IMR-90 (cell line): ENCODE measurements at regions not wholly inside any gene's neighbourhood (a gene's known extent, or its start where the extent isn't known, plus 50 kb on each side); places are given as distances from the start of the nearest gene placed in this dataset.

Source experiments
- ATAC-seq: fragments of 200-7000 bp; cut with Tn5 transposase; 2 replicates; pipeline ENCODE4 v1.9.1; 2020; ENCODE audit warnings: low read depth, mild to moderate bottlenecking, moderate library complexity
- BruUV-seq: library from RNA; stranded (reverse); fragments of 400-500 nt; replicated peaks from 2 replicates; lab custom pipeline; 2021; lab: Mats Ljungman, UMichigan
- CTCF ChIA-PET: fragments of 300-600 bp; formaldehyde crosslinking; extraction: SDS; loops from one replicate; lab custom pipeline; 2021; ENCODE audit warnings: antibody characterized with exemption; lab: Yijun Ruan, JAX
- POLR2A ChIA-PET: fragments of 300-600 bp; sonication (Branson Sonifier 250); formaldehyde crosslinking; loops from one replicate; lab custom pipeline; 2022; ENCODE audit warnings: antibody characterized with exemption; ENCODE audit not compliant: unreplicated experiment; lab: Charles Lee
- DNase-seq: peaks from one replicate; pipeline ENCODE4 v3.0.0; 2013
- H2AFZ ChIP-seq: replicated peaks from 2 replicates; pipeline ENCODE3; 2013; ENCODE audit warnings: low read length, mild to moderate bottlenecking; ENCODE audit not compliant: poor library complexity
- H2AK5ac ChIP-seq: 2 replicates; pipeline ENCODE4 v1.6.1; 2013; ENCODE audit warnings: low read depth, low read length, inconsistent platforms
- H2AK9ac ChIP-seq: replicated peaks from 2 replicates; pipeline ENCODE3; 2013; ENCODE audit warnings: mild to moderate bottlenecking, low read depth, low read length, moderate library complexity; ENCODE audit not compliant: poor library complexity
- H2BK120ac ChIP-seq: 2 replicates; pipeline ENCODE4 v1.6.1; 2013; ENCODE audit warnings: low read depth, low read length, inconsistent platforms
- H2BK15ac ChIP-seq: 3 replicates; pipeline ENCODE4 v1.6.1; 2013; ENCODE audit warnings: low read depth, low read length, inconsistent platforms
- H2BK20ac ChIP-seq: 2 replicates; pipeline ENCODE4 v1.6.1; 2013; ENCODE audit warnings: low read depth, mild to moderate bottlenecking, inconsistent platforms, low read length, moderate library complexity
- H2BK5ac ChIP-seq: 2 replicates; pipeline ENCODE4 v1.6.1; 2013; ENCODE audit warnings: mild to moderate bottlenecking, low read depth, low read length, inconsistent platforms; ENCODE audit not compliant: poor library complexity, severe bottlenecking
- H3K14ac ChIP-seq: replicated peaks from 2 replicates; pipeline ENCODE4 v1.6.1; 2013; ENCODE audit warnings: low read depth, low read length, inconsistent platforms
- H3K18ac ChIP-seq: 2 replicates; pipeline ENCODE4 v1.6.1; 2013; ENCODE audit warnings: low read depth, low read length, control low read depth
- H3K23ac ChIP-seq: 2 replicates; pipeline ENCODE4 v1.6.1; 2013; ENCODE audit warnings: low read depth, low read length, inconsistent platforms
- H3K27ac ChIP-seq: 2 replicates; pipeline ENCODE4 v1.5.1; 2013; ENCODE audit warnings: mild to moderate bottlenecking, control low read depth, low read length; ENCODE audit not compliant: insufficient read depth
- H3K27me3 ChIP-seq: 2 replicates; pipeline ENCODE4 v1.6.1; 2013; ENCODE audit warnings: low read length; ENCODE audit not compliant: control insufficient read depth, insufficient read depth
- H3K36me3 ChIP-seq: 2 replicates; pipeline ENCODE4 v1.6.1; 2013; ENCODE audit warnings: low read length, mixed read lengths; ENCODE audit not compliant: control insufficient read depth, insufficient read depth
- H3K4ac ChIP-seq: 2 replicates; pipeline ENCODE4 v1.6.1; 2013; ENCODE audit warnings: low read depth, low read length, inconsistent platforms
- H3K4me1 ChIP-seq: 2 replicates; pipeline ENCODE4 v1.6.1; 2013; ENCODE audit warnings: low read length, mixed read lengths; ENCODE audit not compliant: control insufficient read depth, insufficient read depth
- H3K4me2 ChIP-seq: 2 replicates; pipeline ENCODE4 v1.6.1; 2013; ENCODE audit warnings: low read depth, mild to moderate bottlenecking, control low read depth, low read length, moderate library complexity
- H3K4me3 ChIP-seq: 2 replicates; pipeline ENCODE4 v1.5.1; 2013; ENCODE audit warnings: low read depth, mild to moderate bottlenecking, control low read depth, low read length, moderate library complexity; ENCODE audit not compliant: insufficient read depth
- H3K56ac ChIP-seq: 2 replicates; pipeline ENCODE4 v1.6.1; 2013; ENCODE audit warnings: low read length, inconsistent platforms; ENCODE audit not compliant: insufficient read depth; ENCODE audit errors: extremely low read depth
- H3K79me1 ChIP-seq, 2 experiments: 2 replicates each; pipeline ENCODE4 v1.6.1; 2013; ENCODE audit warnings: low read length in 2 of 2, inconsistent platforms in 1 of 2, low read depth in 1 of 2
- H3K9ac ChIP-seq: 2 replicates; pipeline ENCODE4 v1.6.1; 2013; ENCODE audit warnings: low read depth, low read length, control low read depth
- H3K9me1 ChIP-seq: 2 replicates; pipeline ENCODE4 v1.6.1; 2013; ENCODE audit warnings: low read length, inconsistent platforms; ENCODE audit not compliant: insufficient read depth
- H3K9me3 ChIP-seq: 2 replicates; pipeline ENCODE4 v1.6.1; 2013; ENCODE audit warnings: low read length; ENCODE audit not compliant: control insufficient read depth, insufficient read depth
- H4K20me1 ChIP-seq: 2 replicates; pipeline ENCODE4 v1.6.1; 2013; ENCODE audit warnings: low read length, inconsistent platforms; ENCODE audit not compliant: insufficient read depth
- H4K5ac ChIP-seq: 2 replicates; pipeline ENCODE4 v1.6.1; 2013; ENCODE audit warnings: mild to moderate bottlenecking, low read depth, low read length, control low read depth
- H4K8ac ChIP-seq, 2 experiments: 2 replicates each; pipeline ENCODE4 v1.6.1; 2013; ENCODE audit warnings: low read depth in 2 of 2, low read length in 2 of 2, control low read depth in 1 of 2, inconsistent platforms in 1 of 2
- H4K91ac ChIP-seq: 2 replicates; pipeline ENCODE4 v1.6.1; 2013; ENCODE audit warnings: low read depth, low read length, inconsistent platforms; ENCODE audit not compliant: insufficient read depth
- BHLHE40 ChIP-seq: fragments of 150-350 bp; IDR thresholded peaks from 2 replicates; pipeline ENCODE4 v1.6.1; 2016; ENCODE audit warnings: mild to moderate bottlenecking, low read depth, low read length
- CEBPB ChIP-seq: IDR thresholded peaks from 2 replicates; pipeline ENCODE4 v1.6.1; 2012; ENCODE audit warnings: low read depth, low read length, improper control_type of control experiment
- CHD1 ChIP-seq: IDR thresholded peaks from 2 replicates; pipeline ENCODE4 v1.6.1; 2012; ENCODE audit warnings: low read depth, low read length, improper control_type of control experiment
- CTCF ChIP-seq: conservative IDR thresholded peaks from 2 replicates; pipeline ENCODE4 v1.5.1; 2012; ENCODE audit warnings: mild to moderate bottlenecking, low read depth, low read length, improper control_type of control experiment
- ELK1 ChIP-seq: fragments of 150-350 bp; IDR thresholded peaks from 2 replicates; pipeline ENCODE4 v1.6.1; 2016; ENCODE audit warnings: low read depth, mild to moderate bottlenecking, low read length, moderate library complexity, borderline replicate concordance
- FOS ChIP-seq: fragments of 150-350 bp; IDR thresholded peaks from 2 replicates; pipeline ENCODE4 v1.6.1; 2016; ENCODE audit warnings: low read depth, low read length
- MAFK ChIP-seq: IDR thresholded peaks from 2 replicates; pipeline ENCODE4 v1.6.1; 2012; ENCODE audit warnings: low read depth, low read length, improper control_type of control experiment
- MAZ ChIP-seq: IDR thresholded peaks from 2 replicates; pipeline ENCODE4 v1.6.1; 2012; ENCODE audit warnings: low read depth, mild to moderate bottlenecking, low read length, improper control_type of control experiment, moderate library complexity, borderline replicate concordance
- MXI1 ChIP-seq: IDR thresholded peaks from 2 replicates; pipeline ENCODE4 v1.6.1; 2012; ENCODE audit warnings: low read depth, mild to moderate bottlenecking, low read length, moderate library complexity, borderline replicate concordance
- NFE2L2 ChIP-seq: fragments of 150-350 bp; IDR thresholded peaks from 2 replicates; pipeline ENCODE4 v1.6.1; 2016; ENCODE audit warnings: low read depth, mild to moderate bottlenecking, low read length
- POLR2A ChIP-seq: IDR thresholded peaks from 2 replicates; pipeline ENCODE4 v1.6.1; 2012; ENCODE audit warnings: mild to moderate bottlenecking, low read depth, low read length
- RCOR1 ChIP-seq: IDR thresholded peaks from 2 replicates; pipeline ENCODE4 v1.6.1; 2012; ENCODE audit warnings: mild to moderate bottlenecking, low read length, improper control_type of control experiment; ENCODE audit not compliant: insufficient replicate concordance
- RFX5 ChIP-seq: IDR thresholded peaks from 2 replicates; pipeline ENCODE4 v1.8.0; 2012; ENCODE audit warnings: low read depth, mild to moderate bottlenecking, low read length, moderate library complexity
- SMC3 ChIP-seq: fragments of 150-350 bp; IDR thresholded peaks from 2 replicates; pipeline ENCODE4 v1.6.1; 2016; ENCODE audit warnings: low read depth, mild to moderate bottlenecking, antibody characterized with exemption, low read length, moderate library complexity
- USF2 ChIP-seq: fragments of 150-350 bp; IDR thresholded peaks from 2 replicates; pipeline ENCODE4 v1.6.1; 2017; ENCODE audit warnings: mild to moderate bottlenecking, antibody characterized with exemption, low read length, low read depth
- WGBS, 2 experiments: methylation state at CpG; one replicate each; pipeline versions ENCODE4 v1.1.5 to v1.1.7; 2013; ENCODE audit warnings: missing lambda C conversion rate in 2 of 2; ENCODE audit not compliant: insufficient read length in 1 of 2; ENCODE audit errors: extremely low coverage in 2 of 2; 5-methylcytosine and 5-hydroxymethylcytosine counted together
- dilution Hi-C: fragments of 300-500 bp; cut with HindIII; formaldehyde crosslinking; loops from one replicate; pipeline ENCODE4 v1.14.3; 2018; ENCODE audit warnings: low sequenced_read_pairs; ENCODE audit not compliant: unreplicated experiment
- in situ Hi-C: fragments of 300-500 bp; cut with MboI; formaldehyde crosslinking; loops from 3 replicates; pipeline ENCODE4 v1.14.3; 2019; ENCODE audit warnings: low sequenced_read_pairs, inconsistent platforms, mixed read lengths
- intact Hi-C: fragments of 100-400 bp; cut with micrococcal nuclease; formaldehyde crosslinking; loops from 2 replicates; pipeline ENCODE4 v1.10.0; 2022

- dilution Hi-C loops: no loop called here
- BruUV-seq: no TSS peak
- CTCF ChIA-PET: no interaction called here
These were observed 222.8 kb downstream of the ARL4C start for GRCh38 chr2:234273887-234274584.

More at GRCh38 chr2:234273887-234274584, 222.8 kb downstream of the ARL4C start:
- Histone ChIP-seq H2BK15ac (no peak overlapping the region), H2AK5ac (no peak overlapping the region), H3K27ac (no peak overlapping the region), H3K4me1 (peaks cover 2% of the 10 kb centered on the region; the same call in 1 of the 2 replicates), H3K4ac (no peak overlapping the region), H3K4me3 (no peak overlapping the region), H2AK9ac (no peak overlapping the region), H3K79me1 (no peaks in the 10 kb centered on the region), H2AFZ (no peak overlapping the region), H2BK120ac (no peak overlapping the region), H3K18ac (no peak overlapping the region), H4K8ac (no peak overlapping the region), H3K23ac (no peak overlapping the region), H3K9me3 (no peaks in the 10 kb centered on the region; the same call in 1 of the 2 replicates), H3K36me3 (no peaks in the 10 kb centered on the region), H2BK5ac (no peak overlapping the region), H4K91ac (no peak overlapping the region), H3K9ac (no peak overlapping the region), H4K20me1 (no peaks in the 10 kb centered on the region), H3K27me3 (peaks cover 3% of the 10 kb centered on the region), H3K4me2 (no peak overlapping the region), H3K56ac (no peak overlapping the region), H3K9me1 (no peaks in the 10 kb centered on the region), H4K5ac (no peak overlapping the region), H2BK20ac (no peak overlapping the region), H3K14ac (no peak overlapping the region)
- in situ Hi-C loops (loop anchor here (25.0 kb wide), 1 partner anchor 838 kb away; no protein-coding TSS in a partner anchor), intact Hi-C loops (no loop called here)
- DNase-seq: no peak
- WGBS, 2 experiments: no CpG with 5 or more reads among the region's 9 CpGs
- ATAC-seq: no peak
- no peak for TF ChIP-seq CHD1
- no peak for TF ChIP-seq ELK1
- no peak for TF ChIP-seq RCOR1
- no peak for TF ChIP-seq MXI1
- no peak for TF ChIP-seq USF2
- no peak for TF ChIP-seq CEBPB
- TF ChIP-seq BHLHE40: no peak
- no peak for TF ChIP-seq RFX5
- no peak for TF ChIP-seq POLR2A
- TF ChIP-seq MAZ: no peak
- TF ChIP-seq FOS: no peak
- TF ChIP-seq CTCF: no peak
- TF ChIP-seq MAFK: no peak
- no peak for TF ChIP-seq NFE2L2
- no peak for TF ChIP-seq SMC3
- POLR2A ChIA-PET: no interaction called here
